H9 (cell line): ENCODE measurements at regions not wholly inside any gene's neighbourhood (a gene's known extent, or its start where the extent isn't known, plus 50 kb on each side); places are given as distances from the start of the nearest gene placed in this dataset.
"Not testable (repeated sequence)": the region's sequence is repeated elsewhere in the genome, so short reads cannot be mapped to it uniquely, and the experiment has no call there.

Experiments used
- DNase-seq: peaks from one replicate; pipeline ENCODE4 v3.0.0-alpha.2; 2017
- H2AFZ ChIP-seq: one replicate; pipeline ENCODE4 v1.6.1; 2013; ENCODE audit warnings: mild to moderate bottlenecking, low read length, control low read depth, moderate library complexity
- H2AK5ac ChIP-seq: 2 replicates; pipeline ENCODE4 v1.6.1; 2013; ENCODE audit warnings: low read length, control low read depth, mixed read lengths; ENCODE audit not compliant: insufficient read length
- H2BK120ac ChIP-seq: one replicate; pipeline ENCODE4 v1.6.1; 2013; ENCODE audit warnings: low read depth, mild to moderate bottlenecking, low read length, control low read depth, inconsistent platforms; ENCODE audit not compliant: poor library complexity, severe bottlenecking
- H2BK12ac ChIP-seq: 2 replicates; pipeline ENCODE4 v1.6.1; 2013; ENCODE audit warnings: low read length, control low read depth, mixed read lengths, low read depth; ENCODE audit not compliant: insufficient read length
- H2BK15ac ChIP-seq: 2 replicates; pipeline ENCODE4 v1.6.1; 2013; ENCODE audit warnings: low read depth, low read length, control low read depth
- H2BK20ac ChIP-seq: one replicate; pipeline ENCODE4 v1.6.1; 2013; ENCODE audit warnings: low read depth, mild to moderate bottlenecking, low read length, control low read depth, inconsistent platforms; ENCODE audit not compliant: poor library complexity, severe bottlenecking
- H2BK5ac ChIP-seq: 2 replicates; pipeline ENCODE4 v1.6.1; 2013; ENCODE audit warnings: low read length, control low read depth, mixed read lengths; ENCODE audit not compliant: insufficient read length
- H3K14ac ChIP-seq: 2 replicates; pipeline ENCODE4 v1.6.1; 2013; ENCODE audit warnings: low read length, control low read depth; ENCODE audit not compliant: insufficient read depth
- H3K18ac ChIP-seq: 2 replicates; pipeline ENCODE4 v1.6.1; 2013; ENCODE audit warnings: low read depth, mild to moderate bottlenecking, mixed read lengths, low read length, control low read depth; ENCODE audit not compliant: insufficient read length
- H3K23ac ChIP-seq: 2 replicates; pipeline ENCODE4 v1.6.1; 2013; ENCODE audit warnings: low read length, control low read depth, mixed read lengths, low read depth; ENCODE audit not compliant: insufficient read length
- H3K23me2 ChIP-seq: 2 replicates; pipeline ENCODE4 v1.6.1; 2013; ENCODE audit warnings: low read depth, mild to moderate bottlenecking, mixed read lengths, low read length, control low read depth; ENCODE audit not compliant: insufficient read length, poor library complexity, severe bottlenecking
- H3K27ac ChIP-seq: 2 replicates; pipeline ENCODE4 v1.5.1; 2013; ENCODE audit warnings: low read length, control low read depth, mixed read lengths, low read depth; ENCODE audit not compliant: insufficient read length
- H3K27me3 ChIP-seq: 2 replicates; pipeline ENCODE4 v1.6.1; 2013; ENCODE audit warnings: low read length, control low read depth, inconsistent platforms; ENCODE audit not compliant: insufficient read depth
- H3K4ac ChIP-seq: 2 replicates; pipeline ENCODE4 v1.6.1; 2013; ENCODE audit warnings: low read depth, mild to moderate bottlenecking, control low read depth, inconsistent platforms, low read length, moderate library complexity
- H3K4me1 ChIP-seq: 2 replicates; pipeline ENCODE4 v1.6.1; 2013; ENCODE audit warnings: low read length, control low read depth, inconsistent platforms; ENCODE audit not compliant: insufficient read depth
- H3K4me2 ChIP-seq: 2 replicates; pipeline ENCODE4 v1.6.1; 2013; ENCODE audit warnings: low read length, control low read depth, mixed read lengths; ENCODE audit not compliant: insufficient read length, insufficient read depth
- H3K56ac ChIP-seq: 2 replicates; pipeline ENCODE4 v1.6.1; 2013; ENCODE audit warnings: low read depth, mild to moderate bottlenecking, mixed read lengths, low read length, control low read depth; ENCODE audit not compliant: insufficient read length
- H3K79me1 ChIP-seq: 2 replicates; pipeline ENCODE4 v1.6.1; 2013; ENCODE audit warnings: low read depth, mild to moderate bottlenecking, moderate library complexity, low read length, control low read depth, inconsistent platforms; ENCODE audit not compliant: insufficient read depth, poor library complexity, severe bottlenecking
- H3K79me2 ChIP-seq: 2 replicates; pipeline ENCODE4 v1.6.1; 2013; ENCODE audit warnings: low read length, control low read depth, inconsistent platforms; ENCODE audit not compliant: insufficient read depth
- H3K9ac ChIP-seq: 2 replicates; pipeline ENCODE4 v1.6.1; 2013; ENCODE audit warnings: low read length, control low read depth, mixed read lengths; ENCODE audit not compliant: insufficient read length; ENCODE audit errors: extremely low read depth
- H3K9me3 ChIP-seq: one replicate; pipeline ENCODE4 v1.6.1; 2013; ENCODE audit warnings: low read depth, low read length, inconsistent platforms; ENCODE audit not compliant: control insufficient read depth
- H3T11ph ChIP-seq: one replicate; pipeline ENCODE4 v1.6.1; 2013; ENCODE audit warnings: mild to moderate bottlenecking, low read length, control low read depth, inconsistent platforms
- H4K20me1 ChIP-seq: one replicate; pipeline ENCODE4 v1.6.1; 2013; ENCODE audit not compliant: control insufficient read depth, insufficient read length, insufficient read depth
- H4K5ac ChIP-seq: 2 replicates; pipeline ENCODE4 v1.6.1; 2013; ENCODE audit warnings: low read depth, mild to moderate bottlenecking, mixed read lengths, low read length, control low read depth; ENCODE audit not compliant: insufficient read length
- H4K8ac ChIP-seq: replicated peaks from 2 replicates; pipeline ENCODE4 v1.6.1; 2013; ENCODE audit warnings: low read length, control low read depth, mixed read lengths, low read depth; ENCODE audit not compliant: insufficient read length
- H4K91ac ChIP-seq: 2 replicates; pipeline ENCODE4 v1.6.1; 2013; ENCODE audit warnings: low read depth, mild to moderate bottlenecking, moderate library complexity, mixed read lengths, low read length, control low read depth; ENCODE audit not compliant: insufficient read length
- H3K27ac Mint-ChIP-seq, 3 experiments: 2 replicates in 2 of 3; 3 replicates in 1 of 3; pipeline ENCODE4 v1.8.0; 2020 to 2021; ENCODE audit warnings: mixed read lengths in 3 of 3, mild to moderate bottlenecking in 1 of 3, moderate library complexity in 1 of 3
- H3K27me3 Mint-ChIP-seq: 2 replicates; pipeline ENCODE4 v1.8.0; 2021; ENCODE audit warnings: low read depth, mild to moderate bottlenecking, moderate library complexity, mixed read lengths
- H3K36me3 Mint-ChIP-seq, 3 experiments: 2 replicates in 2 of 3; 3 replicates in 1 of 3; pipeline ENCODE4 v1.8.0; 2020 to 2021; ENCODE audit warnings: low read depth in 3 of 3, mixed read lengths in 3 of 3; ENCODE audit not compliant: insufficient read depth in 1 of 3
- H3K4me1 Mint-ChIP-seq, 2 experiments: 2 replicates each; pipeline ENCODE4 v1.8.0; 2020; ENCODE audit warnings: mixed read lengths in 2 of 2
- H3K4me3 Mint-ChIP-seq, 2 experiments: 2 replicates in 1 of 2; 3 replicates in 1 of 2; pipeline ENCODE4 v1.8.0; 2020 to 2021; ENCODE audit warnings: mild to moderate bottlenecking in 2 of 2, mixed read lengths in 2 of 2, moderate library complexity in 1 of 2
- H3K9me3 Mint-ChIP-seq, 2 experiments: 2 replicates in 1 of 2; 3 replicates in 1 of 2; pipeline ENCODE4 v1.8.0; 2020; ENCODE audit warnings: mild to moderate bottlenecking in 2 of 2, mixed read lengths in 2 of 2, moderate library complexity in 1 of 2
- WGBS: extraction: QIAGEN DNeasy Blood & Tissue Kit; methylation state at CpG from one replicate; pipeline ENCODE4 v1.1.7; 2013; ENCODE audit warnings: missing lambda C conversion rate, low lambda C conversion rate, mixed read lengths; ENCODE audit not compliant: insufficient read length; ENCODE audit errors: extremely low coverage; 5-methylcytosine and 5-hydroxymethylcytosine counted together

DNA sequence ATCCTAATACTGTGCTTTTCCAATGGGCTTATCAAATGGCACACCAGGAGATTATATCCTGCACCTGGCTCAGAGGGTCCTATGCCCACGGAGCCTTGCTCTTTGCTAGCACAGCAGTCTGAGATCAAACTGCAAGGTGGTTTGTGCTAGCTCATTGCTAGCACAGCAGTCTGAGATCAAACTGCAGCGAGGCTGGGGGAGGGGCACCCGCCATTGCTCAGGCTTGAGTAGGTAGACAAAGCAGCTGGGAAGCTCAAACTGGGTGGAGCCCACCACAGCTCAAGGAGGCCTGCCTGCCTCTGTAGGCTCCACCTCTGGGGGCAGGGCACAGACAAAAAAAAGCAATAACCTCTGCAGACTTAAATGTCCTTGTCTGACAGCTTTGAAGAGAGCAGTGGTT is 116.0 kb upstream of the ETV3 start:
- H3K9ac ChIP-seq, H3K14ac ChIP-seq, H2BK120ac ChIP-seq, H3K23ac ChIP-seq, DNase-seq, H2BK15ac ChIP-seq, H4K5ac ChIP-seq, H4K91ac ChIP-seq, H3K4me1 Mint-ChIP-seq, H3K27ac ChIP-seq, H3K4me1 ChIP-seq, H4K8ac ChIP-seq, H2AK5ac ChIP-seq, H4K20me1 ChIP-seq, H2BK20ac ChIP-seq, H3K56ac ChIP-seq, H3K27ac Mint-ChIP-seq, H2BK12ac ChIP-seq, H3T11ph ChIP-seq, H3K4me3 Mint-ChIP-seq, H3K4me2 ChIP-seq, H3K27me3 ChIP-seq, H3K79me2 ChIP-seq, H3K79me1 ChIP-seq, H3K18ac ChIP-seq, H2BK5ac ChIP-seq, H2AFZ ChIP-seq, H3K4ac ChIP-seq, H3K23me2 ChIP-seq: not testable (repeated sequence)
- WGBS: no CpG with 5 or more reads among the region's 3 CpGs
- Mint-ChIP-seq H3K27me3 (peaks cover 13% of the 10 kb centered on the region), H3K9me3 (peaks cover 31 to 34% of the 10 kb centered on the region in 2 experiments), H3K36me3 (peaks cover 10 to 26% (median 12%) of the 10 kb centered on the region in 3 experiments)
- H3K9me3 ChIP-seq: peaks cover 11% of the 10 kb centered on the region
